Fibroblast of skin of right quadriceps (primary cell): ENCODE measurements at regions not wholly inside any gene's neighbourhood (a gene's known extent, or its start where the extent isn't known, plus 50 kb on each side); places are given as distances from the start of the nearest gene placed in this dataset.
"Not testable (repeated sequence)": the region's sequence is repeated elsewhere in the genome, so short reads cannot be mapped to it uniquely, and the experiment has no call there.

Source experiments
- DNase-seq: peaks from one replicate; pipeline ENCODE4 v3.0.0-alpha.2; 2013

DNA sequence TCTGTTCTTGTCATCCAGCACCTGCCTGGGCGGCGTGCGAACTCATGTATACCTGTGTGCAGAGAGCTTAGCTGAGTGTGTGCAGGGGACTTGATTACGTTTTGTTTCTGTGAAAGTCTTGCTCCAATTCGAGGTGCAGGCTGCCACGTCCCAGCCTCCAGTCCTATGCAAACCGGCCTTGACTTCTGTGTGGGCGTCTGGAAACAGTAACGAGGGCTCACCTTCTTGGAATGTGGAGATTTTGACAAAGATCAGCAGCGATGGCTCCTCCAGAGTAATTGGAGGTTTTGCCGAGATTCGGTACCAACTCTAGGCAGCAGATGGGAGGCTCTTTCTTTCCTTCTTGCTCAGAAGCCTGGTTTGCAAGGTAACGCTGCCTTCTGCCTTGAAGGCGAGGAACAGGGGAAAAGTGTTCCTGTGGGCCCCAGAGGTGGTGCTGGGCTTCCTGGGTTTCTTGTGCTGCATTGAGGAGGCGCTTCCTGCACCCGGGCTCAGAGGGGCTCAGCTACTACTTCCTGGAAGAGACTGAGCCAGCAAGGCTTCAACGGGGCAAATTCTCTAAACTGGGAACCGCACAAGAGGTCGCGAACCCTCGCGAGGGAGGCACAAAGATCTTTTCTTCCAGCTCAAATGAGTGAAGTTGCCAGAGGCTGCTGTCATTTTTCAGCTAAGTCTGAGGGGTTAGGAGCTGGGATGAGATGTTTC is 249.0 kb downstream of the AACS start:
- DNase-seq: peak; percentile 6

DNA sequence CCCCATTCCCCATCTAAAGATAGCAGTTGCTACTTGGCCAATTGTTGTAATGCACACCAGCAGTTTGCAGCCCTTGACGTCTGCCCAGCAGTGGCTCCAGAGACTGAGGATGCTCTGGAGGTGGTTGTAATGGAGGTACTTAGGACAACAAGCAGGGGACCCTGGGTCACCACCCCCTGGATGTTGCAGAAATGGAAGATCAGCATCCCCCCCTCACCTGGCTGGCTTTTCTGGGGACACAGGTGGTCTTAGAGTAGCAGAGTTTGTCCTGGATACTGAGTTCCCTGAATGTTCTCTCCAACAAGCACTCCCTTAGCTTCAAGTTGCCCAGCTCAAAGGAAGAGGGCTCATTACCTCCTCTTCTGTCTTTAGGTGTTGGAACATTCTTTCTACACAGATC is 250.5 kb downstream of the AACS start:
- DNase-seq: no peak

DNA sequence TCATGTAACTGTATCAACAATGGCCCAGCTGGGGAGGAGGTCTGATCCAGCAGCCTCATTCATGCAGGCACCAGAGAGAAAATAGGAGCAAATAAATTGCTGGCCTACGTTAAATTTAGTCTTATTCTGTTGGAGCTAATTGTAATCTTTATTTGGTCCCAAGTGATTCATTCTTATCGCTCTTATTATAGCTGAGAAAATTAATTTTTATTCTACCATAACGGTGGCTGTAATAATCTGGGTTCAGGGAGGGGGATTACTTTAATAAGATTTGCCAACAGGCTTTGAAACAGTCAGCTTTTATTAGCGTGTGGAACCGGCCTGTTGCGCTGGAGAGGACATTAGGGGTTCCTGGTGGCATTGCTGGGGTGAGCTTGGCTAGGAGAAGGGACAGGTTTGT is 254.9 kb downstream of the AACS start:
- no peak for DNase-seq

DNA sequence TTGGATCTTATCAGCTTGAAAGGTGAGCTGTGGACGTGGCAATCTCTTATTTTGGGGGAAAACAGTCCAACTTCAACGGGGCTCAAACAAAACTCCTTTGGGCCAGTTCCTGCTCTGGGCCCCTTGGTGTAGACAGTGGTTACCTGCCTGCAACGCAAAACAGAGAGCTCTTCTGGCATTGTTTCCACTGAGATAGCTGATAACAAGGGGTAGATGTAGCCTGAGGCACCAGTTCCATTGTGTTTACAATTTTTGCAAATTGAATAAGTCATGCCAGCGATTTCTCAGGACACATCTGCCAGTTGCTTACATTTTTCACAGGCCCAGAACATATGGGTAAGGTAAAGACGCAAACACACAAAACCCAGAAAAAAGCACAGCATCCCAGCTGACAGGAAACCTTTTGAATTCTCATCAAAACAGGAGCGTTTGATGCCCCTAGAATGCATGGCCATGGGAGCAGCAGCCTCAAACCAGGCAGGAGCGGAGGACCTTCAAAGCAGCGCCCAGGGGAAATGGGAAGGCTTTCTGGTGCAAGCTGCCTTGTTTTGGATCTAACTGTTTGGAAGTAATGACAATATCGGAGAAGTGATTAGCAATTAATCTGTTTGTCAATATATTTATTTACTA is 259.7 kb downstream of the AACS start:
- DNase-seq: no peak

DNA sequence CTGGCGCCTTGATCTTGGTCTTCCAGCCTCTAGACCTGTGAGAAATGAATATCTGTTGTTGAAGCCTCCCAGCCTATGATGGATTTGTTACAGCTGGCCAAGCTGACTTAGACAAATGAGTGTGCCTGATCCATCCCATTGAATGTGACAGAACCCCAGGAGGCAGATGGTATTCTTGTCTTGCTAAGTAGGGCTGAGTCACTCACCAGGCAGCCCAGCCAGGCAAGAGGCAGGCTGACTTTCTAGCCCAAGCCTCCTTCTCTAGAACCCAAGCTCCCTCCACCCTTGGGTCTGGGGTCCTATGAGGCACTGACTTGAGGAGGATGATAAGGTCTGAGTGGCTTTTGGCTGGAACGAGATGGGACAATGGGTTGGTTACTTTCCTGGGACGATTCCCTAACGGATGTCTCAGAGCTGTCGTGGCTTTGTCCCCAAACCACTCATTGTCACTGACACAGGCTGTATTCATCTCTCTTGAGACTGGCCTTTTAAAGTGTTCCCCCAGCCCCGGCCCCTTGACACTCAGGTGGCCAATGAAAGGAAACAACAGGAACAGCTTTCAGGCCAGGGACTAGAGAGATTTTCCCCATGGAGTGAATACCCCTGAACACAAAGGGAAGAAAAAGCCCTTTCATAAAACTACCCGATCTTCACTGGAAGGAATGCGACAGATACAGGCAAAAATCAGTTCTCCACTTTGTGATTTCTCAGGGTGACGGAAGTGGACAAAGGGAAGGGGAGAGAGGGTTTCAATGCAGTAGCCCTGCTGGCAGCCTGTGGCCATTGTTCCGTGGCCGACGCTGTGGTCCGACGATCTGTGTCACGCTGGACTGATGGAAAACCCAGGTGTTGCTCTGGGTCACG is 264.2 kb downstream of the AACS start:
- no peak for DNase-seq

DNA sequence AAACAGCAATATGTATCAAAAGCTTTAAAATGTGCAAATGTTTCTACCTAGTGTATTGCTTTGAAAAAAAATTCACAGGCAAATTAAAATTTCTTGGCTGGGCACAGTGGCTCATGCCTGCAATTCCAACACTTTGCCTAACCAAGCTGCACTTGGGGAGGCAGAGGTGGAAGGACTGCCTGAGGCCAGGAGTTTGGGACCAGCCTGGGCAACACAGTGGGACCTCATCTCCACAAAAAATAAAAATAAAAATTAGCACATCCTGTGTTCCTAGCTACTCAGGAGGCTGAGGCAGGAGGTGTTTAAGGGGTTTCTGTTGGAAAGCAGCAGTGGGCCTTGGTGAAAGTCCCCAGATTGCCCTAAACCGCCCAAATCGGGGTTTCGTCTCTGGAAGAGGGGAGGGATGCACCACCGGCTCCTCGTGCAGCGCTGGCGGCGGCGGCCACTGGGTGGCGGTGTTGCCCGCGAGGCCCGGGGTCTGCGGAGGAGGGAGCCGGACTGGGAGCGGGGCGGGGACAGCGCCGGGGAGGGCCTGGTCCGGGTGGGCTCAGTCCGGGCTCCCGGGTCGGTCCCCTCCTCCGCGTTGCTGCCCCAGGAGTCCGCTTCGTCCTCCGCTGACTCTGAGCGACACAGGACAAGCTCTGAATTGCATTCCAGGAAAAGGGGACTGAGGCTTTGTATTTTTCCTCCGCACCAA is 265.6 kb downstream of the AACS start:
- DNase-seq: peak; percentile 31

DNA sequence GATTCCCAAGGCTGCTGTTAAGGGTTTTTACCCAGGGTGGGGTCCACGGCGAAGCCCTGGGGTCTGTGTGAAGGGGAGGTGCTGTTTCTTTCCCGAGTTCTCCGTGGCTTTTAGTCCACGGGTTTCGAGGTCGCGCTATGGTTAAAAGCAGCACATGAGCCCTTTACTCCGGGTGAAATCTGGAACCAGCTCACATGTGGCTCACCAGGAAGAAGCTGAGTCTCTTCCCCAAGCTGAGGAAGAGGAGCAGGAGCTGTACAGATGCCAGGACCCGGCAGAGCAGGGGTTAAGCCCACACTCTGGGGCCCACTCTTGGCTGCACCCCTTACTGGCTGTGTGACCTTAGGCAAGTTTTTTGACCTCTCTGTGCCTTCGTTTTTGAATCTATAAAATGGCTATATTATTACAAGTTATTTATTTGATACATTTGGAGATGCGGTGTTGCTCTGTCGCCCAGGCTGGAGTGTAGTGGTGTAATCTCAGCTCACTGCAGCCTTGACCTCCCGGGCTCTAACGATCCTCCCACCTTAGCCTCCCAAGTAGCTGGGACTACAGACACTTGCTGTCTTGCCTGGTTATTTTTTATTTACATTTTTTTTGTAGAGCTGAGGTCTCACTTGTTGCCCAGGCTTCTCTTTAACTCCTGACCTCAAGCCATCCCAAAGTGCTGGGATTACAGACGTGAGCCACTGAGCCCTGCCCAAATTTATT is 266.3 kb downstream of the AACS start:
- DNase-seq: no peak

DNA sequence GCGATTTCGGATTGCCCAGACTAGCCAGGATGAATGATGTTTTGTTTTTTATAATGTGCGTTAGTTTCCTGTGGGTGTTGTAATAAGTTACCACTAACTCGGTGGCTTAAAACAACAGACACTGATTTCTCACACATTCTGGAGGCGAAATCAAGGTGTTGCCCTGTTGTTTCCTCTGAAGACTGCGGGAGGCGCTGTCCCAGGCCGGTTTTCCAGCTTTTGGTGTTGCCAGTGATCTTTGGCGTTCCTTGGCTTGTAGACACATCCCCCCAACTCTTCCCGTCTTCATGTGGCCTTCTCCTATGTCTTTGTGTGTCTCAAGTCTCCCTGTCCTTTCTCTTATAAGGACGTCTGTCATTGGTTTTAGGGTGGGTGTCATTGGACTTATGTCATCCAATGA is 267.7 kb downstream of the AACS start:
- no peak for DNase-seq

DNA sequence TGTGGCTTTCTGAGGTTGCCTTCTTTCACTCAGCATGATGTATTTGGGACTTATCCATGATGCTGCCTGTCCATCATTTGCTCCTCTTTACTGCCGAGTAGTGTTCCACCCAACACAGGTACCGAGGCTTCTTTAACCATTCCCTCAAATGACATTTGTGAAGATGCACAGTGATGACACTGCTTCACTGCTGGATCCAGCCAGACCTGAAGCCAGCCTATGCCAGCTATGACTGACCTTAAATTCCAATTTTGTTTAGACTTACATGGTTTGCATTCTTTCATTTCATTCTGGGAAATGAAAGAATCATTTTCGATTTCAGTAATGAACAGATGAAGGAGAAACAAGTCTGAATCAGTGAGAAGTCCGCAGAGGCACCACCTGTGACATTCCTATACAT is 271.0 kb downstream of the AACS start:
- no peak for DNase-seq

DNA sequence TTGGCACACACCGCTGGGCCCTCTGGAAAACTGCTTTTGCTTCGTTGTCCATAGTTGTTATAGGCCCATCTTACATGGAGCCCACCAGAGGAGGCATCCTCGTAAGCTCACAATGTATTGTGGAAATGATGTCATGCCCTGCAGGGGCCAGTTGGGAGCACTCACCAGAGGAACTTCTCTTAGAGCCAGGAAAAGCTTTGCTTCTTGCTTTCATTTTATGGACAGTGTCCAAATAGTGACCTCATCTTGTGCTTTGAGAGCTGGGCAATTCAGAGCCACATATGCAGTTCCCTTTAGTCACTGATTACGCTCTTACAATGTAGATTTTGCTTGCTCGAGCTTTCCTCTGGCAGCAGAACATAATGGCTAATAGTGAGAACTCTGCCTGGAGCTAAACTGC is 275.6 kb downstream of the AACS start:
- DNase-seq: peak; percentile 74

DNA sequence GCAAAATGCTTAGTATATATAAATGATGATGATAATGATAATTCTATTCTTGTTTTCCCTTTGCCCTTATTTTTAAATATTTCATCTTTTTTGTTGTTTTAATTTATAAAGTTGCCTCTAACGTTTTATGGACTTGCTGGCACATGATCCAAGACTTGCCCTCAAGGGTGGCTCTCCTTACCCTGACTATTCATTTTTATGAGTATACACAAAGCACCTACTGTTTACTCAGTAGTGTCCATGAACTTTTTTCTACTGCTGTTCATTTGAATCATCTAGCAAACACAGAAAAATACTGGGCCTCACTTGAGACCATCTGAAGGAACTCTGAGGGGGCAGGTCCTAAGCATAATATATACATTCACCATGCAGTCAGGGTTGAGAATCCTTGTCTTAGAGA is 276.2 kb downstream of the AACS start:
- no peak for DNase-seq

DNA sequence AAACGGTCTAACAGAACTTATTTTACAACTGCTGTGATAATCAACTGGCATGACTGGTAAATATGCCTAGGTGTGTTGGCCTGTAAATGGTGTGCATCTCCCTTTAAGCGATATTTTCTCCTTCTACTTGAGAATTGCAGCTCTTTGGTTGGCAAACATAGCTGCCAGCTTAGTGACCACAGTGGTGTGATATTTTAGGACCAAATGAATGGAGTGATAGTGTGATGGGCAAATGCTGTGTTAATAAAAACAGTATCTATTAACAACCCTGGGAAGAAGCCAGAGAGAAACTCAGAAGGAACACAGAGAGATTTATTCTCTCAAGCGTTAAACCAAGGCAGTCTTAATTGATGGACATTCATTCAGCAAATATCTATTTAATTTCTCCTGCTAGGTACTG is 278.4 kb downstream of the AACS start:
- no peak for DNase-seq

DNA sequence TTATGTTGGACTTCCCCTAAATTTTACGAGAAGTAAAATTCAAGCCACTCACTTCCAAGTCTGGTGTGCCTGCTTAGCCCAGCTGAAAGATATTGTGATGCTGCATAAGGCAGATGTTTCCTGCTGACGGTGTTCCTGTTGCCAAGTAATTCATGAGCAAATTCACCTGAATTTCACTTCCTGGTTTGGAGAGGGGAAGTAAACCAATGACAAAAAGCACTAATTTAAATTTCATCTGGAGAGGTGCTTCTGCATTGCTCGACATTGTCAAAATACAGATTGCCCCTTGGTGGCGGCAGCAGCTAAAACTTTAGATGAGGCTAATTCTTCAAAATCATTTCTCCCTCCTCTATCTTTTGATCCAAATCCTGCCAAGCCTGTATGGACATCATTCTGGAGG is 281.1 kb downstream of the AACS start:
- no peak for DNase-seq

DNA sequence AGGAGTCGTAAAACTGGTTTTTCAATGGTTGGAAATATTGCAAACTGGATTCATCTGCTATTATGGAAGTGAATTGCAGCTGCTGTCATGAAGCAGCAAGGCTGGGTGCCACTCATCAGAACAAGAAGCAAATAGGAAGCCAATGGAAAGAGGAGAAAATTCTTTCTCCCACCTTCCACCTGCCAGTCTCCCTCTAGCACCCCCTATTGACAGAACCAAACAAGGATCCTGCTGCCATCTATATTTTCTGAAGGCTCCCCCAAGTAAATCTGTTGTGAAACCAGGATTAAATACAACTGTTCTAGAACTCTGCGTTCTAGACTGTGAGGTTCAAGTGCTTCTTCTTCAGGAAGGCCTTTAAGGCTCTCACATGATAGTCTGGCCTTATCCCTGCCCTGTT is 286.6 kb downstream of the AACS start:
- DNase-seq: no peak

DNA sequence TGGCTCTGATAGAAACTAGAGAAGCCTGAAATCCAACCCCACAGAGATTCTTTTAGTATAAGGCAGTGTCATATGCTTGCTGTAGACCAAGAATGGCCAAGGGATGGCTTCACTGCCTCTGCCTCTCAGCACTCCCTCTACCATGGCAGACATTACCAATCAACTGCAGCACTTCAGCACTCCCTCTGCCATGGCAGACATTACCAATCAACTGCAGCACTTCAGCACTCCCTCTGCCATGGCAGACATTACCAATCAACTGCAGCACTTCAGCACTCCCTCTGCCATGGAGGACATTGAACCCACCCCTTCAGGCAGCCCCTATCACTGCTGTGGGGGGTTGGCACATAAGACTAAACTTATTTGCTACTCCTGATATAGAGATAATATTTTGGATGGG is 287.8 kb downstream of the AACS start:
- DNase-seq: not testable (repeated sequence)

DNA sequence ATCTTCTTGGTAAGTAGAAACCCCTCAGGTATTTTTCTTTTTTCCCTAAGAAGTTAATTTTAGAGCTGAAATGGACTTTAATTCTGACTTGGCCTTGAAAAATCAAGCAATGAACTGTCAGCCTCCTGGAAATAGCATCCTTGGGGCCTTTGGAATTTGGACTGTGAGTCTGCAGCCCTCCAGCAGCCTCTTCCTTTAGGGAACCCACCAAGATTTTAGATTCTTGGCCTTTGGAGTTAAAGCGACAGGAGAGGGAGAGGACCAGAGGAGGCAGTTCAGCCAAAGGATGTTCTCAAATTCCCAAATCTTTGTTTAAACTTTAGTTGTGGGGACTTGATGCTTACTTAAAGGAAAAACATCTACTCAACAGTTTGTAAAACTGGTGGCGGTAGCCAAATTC is 288.6 kb downstream of the AACS start:
- no peak for DNase-seq

DNA sequence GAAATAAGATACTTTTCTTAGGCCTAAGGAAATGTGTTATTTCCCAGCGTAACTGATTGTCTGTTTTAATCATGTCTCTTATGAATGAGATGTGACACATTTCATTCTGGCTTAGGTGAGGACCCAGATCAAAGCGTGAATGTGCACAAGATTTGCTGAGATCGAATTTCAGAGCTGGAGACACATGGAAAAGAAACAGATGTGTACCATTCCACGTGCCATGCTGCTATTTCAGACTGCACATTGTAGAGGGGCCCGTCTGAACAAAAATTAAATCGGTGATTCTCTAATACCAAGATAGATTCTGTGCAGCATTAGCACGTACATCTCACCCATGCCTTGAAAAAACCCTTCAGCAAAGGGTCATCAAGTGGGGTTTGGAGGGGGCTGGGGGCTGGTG is 290.4 kb downstream of the AACS start:
- DNase-seq: no peak

DNA sequence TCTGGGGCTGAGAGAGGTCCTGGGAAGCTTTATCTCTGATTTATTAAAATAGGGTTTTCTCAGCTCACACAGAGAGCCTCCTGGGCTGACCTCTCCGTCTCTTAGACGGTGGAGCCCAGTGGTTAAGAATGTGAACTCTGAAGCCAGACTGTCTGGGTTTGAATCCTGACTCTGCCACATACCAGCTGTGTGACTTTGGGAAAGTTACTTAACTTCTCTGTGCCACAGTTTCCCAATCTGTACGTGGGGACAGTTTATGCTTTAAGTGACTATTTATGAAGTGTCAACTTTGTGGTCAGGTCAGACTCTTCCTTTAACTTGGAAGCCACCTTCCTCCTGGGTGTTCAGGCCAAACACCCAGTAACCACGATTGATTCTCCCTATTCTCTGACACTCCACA is 290.9 kb downstream of the AACS start:
- DNase-seq: no peak

DNA sequence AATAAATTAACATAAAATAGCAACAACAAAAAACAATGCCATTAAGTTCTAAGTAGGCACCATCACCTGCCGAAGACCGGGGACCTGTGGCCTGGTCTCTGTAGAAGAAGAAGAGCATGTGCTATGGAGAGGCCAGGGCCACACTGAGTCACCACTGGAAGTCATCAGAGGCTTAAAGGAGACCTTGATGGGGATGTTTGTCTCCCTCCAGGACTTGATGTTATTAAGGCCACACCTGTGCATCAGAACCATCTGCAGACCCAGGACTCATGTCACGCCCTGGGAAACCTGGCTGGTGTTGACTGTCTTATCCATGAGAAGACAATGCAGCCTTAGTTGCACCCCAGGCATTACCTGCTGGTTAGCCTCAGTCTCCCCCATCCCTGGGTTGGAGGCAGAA is 292.3 kb downstream of the AACS start:
- no peak for DNase-seq

DNA sequence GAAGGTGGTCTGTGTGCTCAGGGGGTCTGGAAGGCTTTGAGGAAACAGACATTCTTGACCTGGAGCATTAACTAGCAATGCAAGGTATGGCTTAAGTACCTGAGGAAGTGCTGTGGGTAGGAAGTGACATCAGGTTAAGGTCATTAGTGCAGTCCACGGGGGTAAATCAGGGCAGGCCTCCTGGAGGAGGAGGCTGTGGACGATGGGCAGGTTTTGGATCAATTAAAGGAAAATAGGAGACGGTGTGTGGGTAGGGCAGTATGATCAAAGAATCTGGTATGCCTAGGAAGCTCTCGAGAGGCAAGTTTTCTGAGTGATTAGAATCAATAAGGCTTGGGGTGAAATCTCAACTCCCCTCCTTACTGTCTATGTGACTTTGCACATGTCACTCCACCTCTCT is 295.3 kb downstream of the AACS start:
- DNase-seq: no peak

DNA sequence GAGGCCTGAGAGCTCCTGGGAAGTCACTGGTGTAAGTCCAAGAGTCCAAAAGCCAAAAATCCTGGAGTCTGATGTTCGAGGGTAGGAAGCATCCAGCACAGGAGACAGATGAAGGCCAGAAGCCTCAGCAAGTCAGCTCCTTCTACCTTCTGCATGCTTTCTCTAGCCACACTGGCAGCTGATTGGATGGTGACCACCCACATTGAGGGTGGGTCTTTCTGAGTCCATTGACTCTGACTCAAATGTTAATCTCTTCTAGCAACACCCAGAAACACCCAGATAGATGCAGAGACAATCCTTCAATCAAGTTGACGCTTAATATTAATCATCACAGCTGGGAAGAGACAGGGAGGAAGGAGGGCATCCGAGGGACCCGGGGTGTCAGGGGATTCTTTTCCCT is 305.8 kb downstream of the AACS start:
- no peak for DNase-seq

DNA sequence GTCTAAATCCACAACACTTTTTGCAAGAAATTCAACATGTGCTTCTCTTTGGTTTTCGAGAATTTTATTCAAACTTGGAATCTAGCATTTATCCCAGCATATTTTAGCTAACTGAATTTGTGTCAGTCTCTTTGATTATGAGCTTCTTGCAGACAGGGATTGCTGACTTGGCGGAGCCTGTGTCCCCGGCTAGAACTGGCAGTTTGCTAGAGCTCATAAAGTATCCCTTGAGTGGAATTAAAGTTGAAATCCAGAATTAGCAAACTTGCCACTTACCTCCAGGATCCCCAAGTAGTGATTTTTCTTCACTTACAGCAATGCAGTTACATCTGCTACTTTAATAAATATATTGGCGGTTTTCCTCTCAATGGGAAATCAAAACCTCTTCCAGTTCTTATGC is 306.9 kb downstream of the AACS start:
- no peak for DNase-seq

DNA sequence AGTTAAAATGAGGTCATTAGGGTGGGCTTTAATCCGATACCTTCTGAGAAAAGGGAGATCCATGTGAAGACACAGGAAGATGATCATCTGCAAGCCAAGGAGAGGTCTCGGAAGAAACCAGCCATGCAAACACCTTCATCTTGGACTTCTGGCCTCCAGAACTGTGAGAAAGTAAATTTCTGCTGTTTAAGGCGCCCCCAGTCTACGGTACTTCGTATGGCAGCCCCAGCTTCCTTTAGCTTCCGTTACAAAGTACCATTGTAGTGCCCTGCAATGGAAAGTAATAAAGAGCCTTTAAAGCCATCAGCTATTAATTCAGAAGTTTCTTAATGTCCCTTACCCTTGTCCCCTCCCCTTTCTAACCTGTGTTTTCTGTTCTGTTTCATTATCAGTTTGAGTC is 308.1 kb downstream of the AACS start:
- DNase-seq: no peak
